BLaER1 (cell line): ENCODE measurements at regions not wholly inside any gene's neighbourhood (a gene's known extent, or its start where the extent isn't known, plus 50 kb on each side); places are given as distances from the start of the nearest gene placed in this dataset.

Experiments
- H3K27ac ChIP-seq: shearing (Covaris generic); formaldehyde crosslinking; 2 replicates; pipeline ENCODE4 v1.8.1; 2022
- H3K27me3 ChIP-seq: shearing (Covaris generic); formaldehyde crosslinking; 2 replicates; pipeline ENCODE4 v1.8.1; 2022
- H3K36me3 ChIP-seq: shearing (Covaris generic); formaldehyde crosslinking; 2 replicates; pipeline ENCODE4 v1.8.1; 2022
- H3K4me1 ChIP-seq: shearing (Covaris generic); formaldehyde crosslinking; 2 replicates; pipeline ENCODE4 v1.8.1; 2022
- H3K4me2 ChIP-seq: shearing (Covaris generic); formaldehyde crosslinking; 2 replicates; pipeline ENCODE4 v1.8.1; 2022
- H3K4me3 ChIP-seq: shearing (Covaris generic); formaldehyde crosslinking; 2 replicates; pipeline ENCODE4 v1.8.1; 2022
- H3K9ac ChIP-seq: shearing (Covaris generic); formaldehyde crosslinking; 2 replicates; pipeline ENCODE4 v1.8.1; 2022
- H3K9me3 ChIP-seq: shearing (Covaris generic); formaldehyde crosslinking; 2 replicates; pipeline ENCODE4 v1.8.1; 2022
- H4K20me1 ChIP-seq: shearing (Covaris generic); formaldehyde crosslinking; 2 replicates; pipeline ENCODE4 v1.8.1; 2022
- Cebpa-rat ChIP-seq: shearing (Covaris generic); IDR thresholded peaks from 2 replicates; pipeline ENCODE4 v1.8.1; 2022

- Histone ChIP-seq H3K9ac (no peak overlapping the region), H3K9me3 (no peaks in the 10 kb centered on the region), H3K4me2 (peak overlapping the region; percentile 26), H3K36me3 (no peaks in the 10 kb centered on the region), H3K4me3 (no peak overlapping the region), H3K27me3 (no peaks in the 10 kb centered on the region), H4K20me1 (no peaks in the 10 kb centered on the region), H3K27ac (no peak overlapping the region), H3K4me1 (peaks cover 31% of the 10 kb centered on the region)
- TF ChIP-seq Cebpa-rat = no peak
These were observed 167.1 kb upstream of the SPHKAP start for GRCh38 chr2:228348516-228349064.

- no peak for TF ChIP-seq Cebpa-rat
- 0 out of 2 replicates have a peak, but pooled peaks cover 2% of the 10 kb centered on the region for H3K9me3 ChIP-seq
These were observed 163.0 kb upstream of the SPHKAP start for GRCh38 chr2:228344531-228344930.

GRCh38 chr2:228339525-228339924, 158.0 kb upstream of the SPHKAP start:
- Histone ChIP-seq H4K20me1 (no peaks in the 10 kb centered on the region), H3K9me3 (0 out of 2 replicates have a peak, but pooled peaks cover 3% of the 10 kb centered on the region), H3K27me3 (no peaks in the 10 kb centered on the region), H3K36me3 (no peaks in the 10 kb centered on the region), H3K27ac (no peak overlapping the region), H3K4me3 (no peak overlapping the region), H3K4me2 (no peak overlapping the region), H3K4me1 (0 out of 2 replicates have a peak, but pooled peaks cover 6% of the 10 kb centered on the region), H3K9ac (no peak overlapping the region)
- no peak for TF ChIP-seq Cebpa-rat

More at GRCh38 chr2:228344531-228344930, 163.0 kb upstream of the SPHKAP start:
- peaks cover 11% of the 10 kb centered on the region for H3K4me1 ChIP-seq
- no peak overlapping the region for H3K4me2 ChIP-seq
- no peaks in the 10 kb centered on the region for H4K20me1 ChIP-seq
- H3K27ac ChIP-seq = no peak overlapping the region
- H3K4me3 ChIP-seq = no peak overlapping the region
- no peaks in the 10 kb centered on the region for H3K36me3 ChIP-seq
- H3K9ac ChIP-seq = no peak overlapping the region
- no peaks in the 10 kb centered on the region for H3K27me3 ChIP-seq

GRCh38 chr2:228334180-228334579, 152.7 kb upstream of the SPHKAP start:
- Histone ChIP-seq H3K4me1 (0 out of 2 replicates have a peak, but pooled peaks cover 6% of the 10 kb centered on the region), H3K4me2 (no peak overlapping the region), H3K9ac (no peak overlapping the region), H4K20me1 (no peaks in the 10 kb centered on the region), H3K36me3 (no peaks in the 10 kb centered on the region), H3K27me3 (no peaks in the 10 kb centered on the region), H3K27ac (no peak overlapping the region), H3K4me3 (no peak overlapping the region), H3K9me3 (no peaks in the 10 kb centered on the region)
- no peak for TF ChIP-seq Cebpa-rat

- Histone ChIP-seq H3K4me1 (no peaks in the 10 kb centered on the region), H3K27me3 (no peaks in the 10 kb centered on the region), H3K9ac (no peak overlapping the region), H3K4me3 (no peak overlapping the region), H3K27ac (no peak overlapping the region), H3K9me3 (peaks cover 18% of the 10 kb centered on the region), H3K4me2 (no peak overlapping the region), H3K36me3 (no peaks in the 10 kb centered on the region), H4K20me1 (no peaks in the 10 kb centered on the region)
- TF ChIP-seq Cebpa-rat = no peak
These were observed 147.8 kb upstream of the SPHKAP start for GRCh38 chr2:228329282-228329681.

- no peak overlapping the region for H3K4me2 ChIP-seq
- no peak for TF ChIP-seq Cebpa-rat
- no peak overlapping the region for H3K9ac ChIP-seq
- H3K4me3 ChIP-seq = no peak overlapping the region
- no peaks in the 10 kb centered on the region for H4K20me1 ChIP-seq
- H3K9me3 ChIP-seq = no peaks in the 10 kb centered on the region
- no peaks in the 10 kb centered on the region for H3K27me3 ChIP-seq
- H3K36me3 ChIP-seq = no peaks in the 10 kb centered on the region
- no peak overlapping the region for H3K27ac ChIP-seq
- H3K4me1 ChIP-seq = no peaks in the 10 kb centered on the region
These were observed 139.5 kb upstream of the SPHKAP start for GRCh38 chr2:228321015-228321414.

GRCh38 chr2:228318218-228318617, 136.7 kb upstream of the SPHKAP start:
- Histone ChIP-seq H3K4me2 (no peak overlapping the region), H3K27me3 (no peaks in the 10 kb centered on the region)

GRCh38 chr2:228312172-228312571, 130.7 kb upstream of the SPHKAP start:
- Histone ChIP-seq H3K27me3 (no peaks in the 10 kb centered on the region), H3K9ac (no peak overlapping the region), H3K4me1 (no peaks in the 10 kb centered on the region), H3K4me2 (no peak overlapping the region), H3K27ac (no peak overlapping the region), H3K9me3 (no peaks in the 10 kb centered on the region), H3K36me3 (no peaks in the 10 kb centered on the region), H4K20me1 (no peaks in the 10 kb centered on the region), H3K4me3 (no peak overlapping the region)
- no peak for TF ChIP-seq Cebpa-rat

More at GRCh38 chr2:228318218-228318617, 136.7 kb upstream of the SPHKAP start:
- no peak overlapping the region for H3K4me3 ChIP-seq
- no peak overlapping the region for H3K9ac ChIP-seq
- H3K36me3 ChIP-seq = no peaks in the 10 kb centered on the region
- no peak for TF ChIP-seq Cebpa-rat
- H4K20me1 ChIP-seq = no peaks in the 10 kb centered on the region
- H3K27ac ChIP-seq = no peak overlapping the region
- H3K9me3 ChIP-seq = no peaks in the 10 kb centered on the region
- no peaks in the 10 kb centered on the region for H3K4me1 ChIP-seq

GRCh38 chr2:228303960-228304359, 122.5 kb upstream of the SPHKAP start:
- Histone ChIP-seq H3K9ac (no peak overlapping the region), H3K27me3 (no peaks in the 10 kb centered on the region), H3K4me2 (no peak overlapping the region), H3K36me3 (no peaks in the 10 kb centered on the region), H3K27ac (no peak overlapping the region), H3K4me3 (no peak overlapping the region), H3K9me3 (no peaks in the 10 kb centered on the region), H4K20me1 (no peaks in the 10 kb centered on the region), H3K4me1 (no peaks in the 10 kb centered on the region)
- no peak for TF ChIP-seq Cebpa-rat

- Histone ChIP-seq H3K9ac (no peak overlapping the region), H3K27ac (no peak overlapping the region), H3K4me3 (no peak overlapping the region), H3K9me3 (no peaks in the 10 kb centered on the region), H3K36me3 (no peaks in the 10 kb centered on the region), H3K4me1 (no peaks in the 10 kb centered on the region), H4K20me1 (no peaks in the 10 kb centered on the region), H3K27me3 (no peaks in the 10 kb centered on the region), H3K4me2 (no peak overlapping the region)
- TF ChIP-seq Cebpa-rat = no peak
These were observed 102.1 kb upstream of the SPHKAP start for GRCh38 chr2:228283491-228284171.
